Karpas-422 (cell line): ENCODE measurements at regions not wholly inside any gene's neighbourhood (a gene's known extent, or its start where the extent isn't known, plus 50 kb on each side); places are given as distances from the start of the nearest gene placed in this dataset.

Source experiments
- DNase-seq: peaks from one replicate; pipeline ENCODE4 v3.0.0-alpha.2; 2015
- H2AFZ ChIP-seq: fragments of 200-600 bp; sonication (generic); 2 replicates; pipeline ENCODE4 v1.6.1; 2014; ENCODE audit warnings: antibody characterized with exemption, low read length, mixed read lengths
- H3K27ac ChIP-seq: fragments of 200-600 bp; sonication (generic); 2 replicates; pipeline ENCODE4 v1.5.1; 2014; ENCODE audit warnings: mild to moderate bottlenecking, low read length, moderate library complexity
- H3K27me3 ChIP-seq: fragments of 200-600 bp; sonication (generic); 2 replicates; pipeline ENCODE4 v1.6.1; 2014; ENCODE audit warnings: low read length, mixed read lengths
- H3K36me3 ChIP-seq: fragments of 200-600 bp; sonication (generic); 2 replicates; pipeline ENCODE4 v1.6.1; 2014; ENCODE audit warnings: low read length, mixed read lengths; ENCODE audit not compliant: insufficient read depth
- H3K4me1 ChIP-seq: fragments of 200-600 bp; sonication (generic); 2 replicates; pipeline ENCODE4 v1.6.1; 2014; ENCODE audit warnings: mild to moderate bottlenecking, low read length, mixed read lengths
- H3K4me2 ChIP-seq: fragments of 200-600 bp; sonication (generic); 2 replicates; pipeline ENCODE4 v1.6.1; 2014; ENCODE audit warnings: low read length, low read depth, mild to moderate bottlenecking; ENCODE audit not compliant: poor library complexity, severe bottlenecking
- H3K4me3 ChIP-seq: fragments of 200-600 bp; sonication (generic); 2 replicates; pipeline ENCODE4 v1.5.1; 2014; ENCODE audit warnings: mild to moderate bottlenecking, antibody characterized with exemption, low read length, mixed read lengths
- H3K79me2 ChIP-seq: fragments of 200-600 bp; sonication (generic); 2 replicates; pipeline ENCODE4 v1.6.1; 2014; ENCODE audit warnings: mild to moderate bottlenecking, low read length, mixed read lengths
- H3K9ac ChIP-seq: fragments of 200-600 bp; sonication (generic); 2 replicates; pipeline ENCODE4 v1.6.0; 2014; ENCODE audit warnings: low read length
- H3K9me2 ChIP-seq: fragments of 200-600 bp; sonication (generic), shearing (Covaris generic); replicated peaks from 2 replicates; pipeline ENCODE4 v1.6.0; 2014; ENCODE audit warnings: mild to moderate bottlenecking, low read length, moderate library complexity; ENCODE audit not compliant: insufficient read depth
- H3K9me3 ChIP-seq: fragments of 300-700, 200-600 bp; sonication (generic); 2 replicates; pipeline ENCODE4 v1.6.1; 2014; ENCODE audit warnings: low read length, mixed read lengths
- H4K20me1 ChIP-seq: fragments of 200-600 bp; sonication (generic); 2 replicates; pipeline ENCODE4 v1.6.1; 2014; ENCODE audit warnings: mild to moderate bottlenecking, antibody characterized with exemption, low read length, low read depth; ENCODE audit not compliant: insufficient read depth

- no peak overlapping the region for H3K4me3 ChIP-seq
- H3K9ac ChIP-seq = no peak overlapping the region
- no peaks in the 10 kb centered on the region for H3K9me3 ChIP-seq
- no peak overlapping the region for H3K27ac ChIP-seq
- no peak for DNase-seq
- H3K4me2 ChIP-seq = no peak overlapping the region
- H2AFZ ChIP-seq = no peak overlapping the region
- no peaks in the 10 kb centered on the region for H3K4me1 ChIP-seq
- no peaks in the 10 kb centered on the region for H3K27me3 ChIP-seq
- H4K20me1 ChIP-seq = no peaks in the 10 kb centered on the region
- H3K36me3 ChIP-seq = no peaks in the 10 kb centered on the region
- H3K9me2 ChIP-seq = no peaks in the 10 kb centered on the region
- no peaks in the 10 kb centered on the region for H3K79me2 ChIP-seq
Measured at GRCh38 chr12:107337346-107338095, 244.2 kb upstream of the CRY1 start.

GRCh38 chr12:107339487-107339886 is 246.1 kb upstream of the CRY1 start:
- no peaks in the 10 kb centered on the region for H3K79me2 ChIP-seq
- no peaks in the 10 kb centered on the region for H3K27me3 ChIP-seq
- H3K9me3 ChIP-seq = no peaks in the 10 kb centered on the region
- no peaks in the 10 kb centered on the region for H3K4me1 ChIP-seq
- no peak overlapping the region for H3K27ac ChIP-seq
- no peaks in the 10 kb centered on the region for H3K36me3 ChIP-seq
- DNase-seq = no peak
- H3K9me2 ChIP-seq = no peaks in the 10 kb centered on the region; the same call in 1 of the 2 replicates
- H3K4me3 ChIP-seq = no peak overlapping the region
- no peak overlapping the region for H3K4me2 ChIP-seq
- H4K20me1 ChIP-seq = no peaks in the 10 kb centered on the region
- H3K9ac ChIP-seq = no peak overlapping the region
- no peak overlapping the region for H2AFZ ChIP-seq

- no peak overlapping the region for H3K4me2 ChIP-seq
- H3K4me3 ChIP-seq = no peak overlapping the region
- H3K4me1 ChIP-seq = no peaks in the 10 kb centered on the region
- no peak overlapping the region for H3K27ac ChIP-seq
- no peaks in the 10 kb centered on the region for H3K27me3 ChIP-seq
- no peak for DNase-seq
- no peak overlapping the region for H3K9ac ChIP-seq
- no peaks in the 10 kb centered on the region for H3K79me2 ChIP-seq
- H3K9me3 ChIP-seq = no peaks in the 10 kb centered on the region
- H2AFZ ChIP-seq = no peak overlapping the region
- peaks cover 3% of the 10 kb centered on the region; the same call in 1 of the 2 replicates for H3K9me2 ChIP-seq
- no peaks in the 10 kb centered on the region for H4K20me1 ChIP-seq
- H3K36me3 ChIP-seq = no peaks in the 10 kb centered on the region
Measured at GRCh38 chr12:107339932-107340331, 246.6 kb upstream of the CRY1 start.

- no peak overlapping the region for H2AFZ ChIP-seq
Measured at GRCh38 chr12:107340898-107341297, 247.5 kb upstream of the CRY1 start.

GRCh38 chr12:107344035-107344808 is 250.9 kb upstream of the CRY1 start:
- H3K4me2 ChIP-seq = no peak overlapping the region
- peaks cover 3% of the 10 kb centered on the region; the same call in 1 of the 2 replicates for H3K9me2 ChIP-seq

More at GRCh38 chr12:107340898-107341297, 247.5 kb upstream of the CRY1 start:
- Histone ChIP-seq H3K36me3 (no peaks in the 10 kb centered on the region), H3K4me1 (no peaks in the 10 kb centered on the region), H3K27ac (no peak overlapping the region), H3K27me3 (no peaks in the 10 kb centered on the region), H3K9me3 (no peaks in the 10 kb centered on the region), H4K20me1 (no peaks in the 10 kb centered on the region), H3K9me2 (peaks cover 3% of the 10 kb centered on the region; the same call in 1 of the 2 replicates), H3K79me2 (no peaks in the 10 kb centered on the region), H3K9ac (no peak overlapping the region), H3K4me2 (no peak overlapping the region), H3K4me3 (no peak overlapping the region)
- no peak for DNase-seq

GRCh38 chr12:107347261-107347660 is 253.9 kb upstream of the CRY1 start:
- Histone ChIP-seq H3K36me3 (no peaks in the 10 kb centered on the region), H2AFZ (no peak overlapping the region), H3K27me3 (no peaks in the 10 kb centered on the region; the same call in 1 of the 2 replicates), H3K79me2 (no peaks in the 10 kb centered on the region), H3K9me3 (no peaks in the 10 kb centered on the region), H3K27ac (no peak overlapping the region), H4K20me1 (no peaks in the 10 kb centered on the region), H3K4me2 (no peak overlapping the region), H3K9ac (no peak overlapping the region), H3K9me2 (peaks cover 3% of the 10 kb centered on the region; the same call in 1 of the 2 replicates), H3K4me1 (no peaks in the 10 kb centered on the region), H3K4me3 (no peak overlapping the region)
- DNase-seq = no peak

More at GRCh38 chr12:107344035-107344808, 250.9 kb upstream of the CRY1 start:
- Histone ChIP-seq H3K27me3 (no peaks in the 10 kb centered on the region; the same call in 1 of the 2 replicates), H2AFZ (no peak overlapping the region), H3K27ac (no peak overlapping the region), H3K4me1 (no peaks in the 10 kb centered on the region), H3K9me3 (no peaks in the 10 kb centered on the region), H3K79me2 (no peaks in the 10 kb centered on the region), H3K9ac (no peak overlapping the region), H3K4me3 (no peak overlapping the region), H4K20me1 (no peaks in the 10 kb centered on the region), H3K36me3 (no peaks in the 10 kb centered on the region)
- DNase-seq = no peak

- Histone ChIP-seq H2AFZ (no peak overlapping the region), H3K27ac (no peak overlapping the region), H3K4me1 (no peaks in the 10 kb centered on the region), H4K20me1 (no peaks in the 10 kb centered on the region), H3K9ac (no peak overlapping the region), H3K9me2 (peaks cover 3% of the 10 kb centered on the region; the same call in 1 of the 2 replicates), H3K4me2 (no peak overlapping the region), H3K9me3 (no peaks in the 10 kb centered on the region), H3K4me3 (no peak overlapping the region), H3K36me3 (no peaks in the 10 kb centered on the region), H3K27me3 (no peaks in the 10 kb centered on the region; the same call in 1 of the 2 replicates), H3K79me2 (no peaks in the 10 kb centered on the region)
- DNase-seq = no peak
Measured at GRCh38 chr12:107349008-107349747, 255.8 kb upstream of the CRY1 start.

GRCh38 chr12:107349839-107350238 is 256.5 kb upstream of the CRY1 start:
- no peak overlapping the region for H2AFZ ChIP-seq
- no peaks in the 10 kb centered on the region for H3K36me3 ChIP-seq
- H3K9ac ChIP-seq = no peak overlapping the region
- no peaks in the 10 kb centered on the region for H3K9me2 ChIP-seq
- no peak overlapping the region for H3K27ac ChIP-seq
- H3K4me1 ChIP-seq = no peaks in the 10 kb centered on the region
- no peaks in the 10 kb centered on the region; the same call in 1 of the 2 replicates for H3K27me3 ChIP-seq
- H3K4me2 ChIP-seq = no peak overlapping the region
- DNase-seq = no peak
- no peaks in the 10 kb centered on the region for H4K20me1 ChIP-seq
- no peak overlapping the region for H3K4me3 ChIP-seq
- no peaks in the 10 kb centered on the region for H3K9me3 ChIP-seq
- H3K79me2 ChIP-seq = no peaks in the 10 kb centered on the region
